Cardiac muscle cell (in vitro differentiated cells and primary cell): ENCODE measurements at regions not wholly inside any gene's neighbourhood (a gene's known extent, or its start where the extent isn't known, plus 50 kb on each side); places are given as distances from the start of the nearest gene placed in this dataset.

Experiments used
- DNase-seq, 2 donors: peaks; one replicate each; pipeline versions ENCODE4 v3.0.0 to v3.0.0-alpha.2; 2010 to 2017; ENCODE audit warnings: low read depth in 1 of 2, low spot score in 1 of 2
- H3K27ac ChIP-seq: fragments of 200-600 bp; sonication (generic); 2 replicates; pipeline ENCODE4 v1.5.1; 2016
- H3K27me3 ChIP-seq: fragments of 200-600 bp; sonication (generic); 2 replicates; pipeline ENCODE4 v1.6.0; 2016; ENCODE audit warnings: control low read depth
- H3K36me3 ChIP-seq: fragments of 200-600 bp; sonication (generic); 2 replicates; pipeline ENCODE4 v1.5.1; 2016; ENCODE audit warnings: control low read depth
- H3K4me1 ChIP-seq: fragments of 200-600 bp; sonication (generic); 2 replicates; pipeline ENCODE4 v1.8.1; 2017; ENCODE audit warnings: low read depth, mild to moderate bottlenecking, mixed run types
- H3K4me3 ChIP-seq: fragments of 200-600 bp; sonication (generic); 2 replicates; pipeline ENCODE4 v1.5.1; 2016; ENCODE audit warnings: mild to moderate bottlenecking
- H3K9me3 ChIP-seq: fragments of 200-600 bp; sonication (generic); 2 replicates; pipeline ENCODE4 v1.5.1; 2017; ENCODE audit warnings: low read depth, mild to moderate bottlenecking, control low read depth
- CTCF ChIP-seq: IDR thresholded peaks from 2 replicates; pipeline ENCODE4 v1.5.1; 2012; ENCODE audit warnings: low read depth, mild to moderate bottlenecking, low read length

DNA sequence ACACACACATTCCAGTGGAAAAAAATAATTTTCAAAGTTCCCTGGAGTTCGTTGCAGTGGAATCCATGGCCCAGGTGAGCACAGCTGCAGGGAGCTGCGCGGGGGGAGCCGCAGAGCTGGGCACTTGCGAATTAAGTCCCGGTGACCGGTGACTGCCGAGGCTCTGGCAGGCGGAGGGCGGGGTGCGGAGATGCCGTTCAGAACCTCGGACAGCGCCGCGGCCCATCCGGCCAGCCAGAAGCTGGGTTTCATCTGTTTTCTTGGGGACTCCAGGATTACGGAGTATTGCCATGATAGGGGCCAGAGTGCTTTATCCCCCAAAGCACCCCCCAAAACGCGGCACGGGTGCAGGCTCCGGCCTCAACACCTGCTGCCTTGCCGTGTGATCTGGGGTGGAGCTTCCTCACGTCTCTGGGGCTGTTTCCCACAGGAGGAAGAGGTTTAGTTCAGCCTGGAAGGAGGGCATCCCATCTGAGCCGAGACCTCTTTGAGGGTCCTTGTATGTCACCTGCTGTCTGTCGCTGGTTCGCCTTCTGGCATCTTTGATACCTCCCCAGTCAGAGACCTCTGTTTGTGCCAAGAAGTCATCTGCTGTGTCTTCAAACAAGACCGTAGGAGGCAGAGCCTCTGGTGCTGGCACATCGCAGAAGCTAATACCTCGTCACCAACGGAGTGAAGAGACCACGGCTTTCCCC lies 99.4 kb downstream of the YTHDF1 start:
- Histone ChIP-seq H3K4me3 (no peak overlapping the region), H3K27me3 (peaks cover 34% of the 10 kb centered on the region), H3K9me3 (no peaks in the 10 kb centered on the region), H3K27ac (no peak overlapping the region), H3K36me3 (no peaks in the 10 kb centered on the region), H3K4me1 (no peaks in the 10 kb centered on the region)
- DNase-seq = peak; percentile 35 to 74
- no peak for TF ChIP-seq CTCF

- no peak overlapping the region for H3K4me3 ChIP-seq
- DNase-seq = no peak
- peaks cover 34% of the 10 kb centered on the region for H3K27me3 ChIP-seq
- H3K36me3 ChIP-seq = no peaks in the 10 kb centered on the region
- no peaks in the 10 kb centered on the region for H3K4me1 ChIP-seq
- H3K27ac ChIP-seq = no peak overlapping the region
- no peak for TF ChIP-seq CTCF
- H3K9me3 ChIP-seq = no peaks in the 10 kb centered on the region
Measured at GRCh38 chr20:63115651-63116411, 100.1 kb downstream of the YTHDF1 start.

DNA sequence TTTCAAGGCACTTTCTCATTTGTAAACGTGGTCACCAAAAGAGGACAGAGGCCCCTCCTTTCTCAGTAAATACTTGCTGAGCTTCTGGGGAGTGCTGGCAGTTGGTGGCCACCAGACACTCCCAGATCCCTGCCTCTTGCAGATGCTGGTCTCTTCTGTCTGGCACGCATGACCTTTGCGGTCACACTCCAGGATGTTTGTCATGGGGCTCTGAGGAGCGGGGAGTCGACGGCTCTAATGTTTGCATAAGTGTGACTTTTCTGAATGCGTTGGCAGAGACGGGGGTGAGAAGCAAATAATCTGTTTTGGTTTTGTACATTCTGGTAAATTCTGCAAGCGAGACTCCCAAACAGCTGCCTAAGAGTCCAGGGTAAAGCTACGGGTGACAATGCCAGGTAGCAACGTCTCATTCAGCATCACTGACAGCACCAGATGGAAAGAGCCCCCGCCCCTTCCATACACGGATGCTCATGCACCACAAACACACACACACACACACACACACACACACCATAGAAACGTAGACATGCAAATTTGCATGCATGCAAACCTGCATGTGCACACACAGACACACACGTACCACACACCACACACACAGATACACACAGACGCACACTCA lies 101.1 kb downstream of the YTHDF1 start:
- TF ChIP-seq CTCF = no peak
- H3K27me3 ChIP-seq = peaks cover 34% of the 10 kb centered on the region

DNA sequence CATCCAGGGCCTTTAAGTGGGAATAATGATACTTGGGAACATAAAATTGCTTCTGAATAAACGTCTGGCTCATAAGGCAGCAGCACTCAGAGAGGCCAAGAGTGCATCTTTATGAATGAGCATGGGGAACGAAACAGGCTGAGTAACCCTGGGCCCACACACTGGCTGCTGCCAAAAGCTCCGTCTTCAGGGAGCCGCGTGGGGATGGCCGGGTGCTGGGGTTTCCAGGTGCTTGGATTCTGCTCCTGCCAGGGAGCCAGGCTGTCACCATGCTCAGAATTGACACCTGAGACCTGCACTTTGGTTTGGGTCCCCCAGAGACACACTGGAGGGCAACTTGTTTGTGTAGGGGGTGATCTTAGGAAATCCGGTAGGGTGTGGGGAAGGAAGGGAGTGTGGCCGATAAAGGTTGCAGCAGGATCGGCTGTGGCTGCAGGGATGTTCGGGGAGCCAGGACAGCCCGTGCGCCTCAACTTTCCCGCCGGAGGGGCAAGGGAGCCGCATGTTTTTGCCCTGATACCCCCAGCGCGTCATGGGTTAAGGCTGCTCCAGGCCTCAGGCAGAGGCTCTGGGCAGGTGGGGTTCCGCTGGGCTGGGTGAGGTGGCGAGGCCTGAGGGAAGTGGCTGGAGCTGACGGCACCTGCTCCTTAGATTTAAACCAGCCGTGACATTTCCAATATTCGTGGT lies 101.8 kb downstream of the YTHDF1 start:
- DNase-seq = no peak
- Histone ChIP-seq H3K36me3 (no peaks in the 10 kb centered on the region), H3K27me3 (peaks cover 30% of the 10 kb centered on the region), H3K27ac (no peak overlapping the region), H3K4me1 (no peaks in the 10 kb centered on the region), H3K9me3 (no peaks in the 10 kb centered on the region), H3K4me3 (no peak overlapping the region)
- TF ChIP-seq CTCF = no peak

More for the DNA sequence above, 101.1 kb downstream of the YTHDF1 start:
- no peak overlapping the region for H3K27ac ChIP-seq
- no peak for DNase-seq
- H3K9me3 ChIP-seq = no peaks in the 10 kb centered on the region
- H3K36me3 ChIP-seq = no peaks in the 10 kb centered on the region
- H3K4me1 ChIP-seq = no peaks in the 10 kb centered on the region
- no peak overlapping the region for H3K4me3 ChIP-seq

DNA sequence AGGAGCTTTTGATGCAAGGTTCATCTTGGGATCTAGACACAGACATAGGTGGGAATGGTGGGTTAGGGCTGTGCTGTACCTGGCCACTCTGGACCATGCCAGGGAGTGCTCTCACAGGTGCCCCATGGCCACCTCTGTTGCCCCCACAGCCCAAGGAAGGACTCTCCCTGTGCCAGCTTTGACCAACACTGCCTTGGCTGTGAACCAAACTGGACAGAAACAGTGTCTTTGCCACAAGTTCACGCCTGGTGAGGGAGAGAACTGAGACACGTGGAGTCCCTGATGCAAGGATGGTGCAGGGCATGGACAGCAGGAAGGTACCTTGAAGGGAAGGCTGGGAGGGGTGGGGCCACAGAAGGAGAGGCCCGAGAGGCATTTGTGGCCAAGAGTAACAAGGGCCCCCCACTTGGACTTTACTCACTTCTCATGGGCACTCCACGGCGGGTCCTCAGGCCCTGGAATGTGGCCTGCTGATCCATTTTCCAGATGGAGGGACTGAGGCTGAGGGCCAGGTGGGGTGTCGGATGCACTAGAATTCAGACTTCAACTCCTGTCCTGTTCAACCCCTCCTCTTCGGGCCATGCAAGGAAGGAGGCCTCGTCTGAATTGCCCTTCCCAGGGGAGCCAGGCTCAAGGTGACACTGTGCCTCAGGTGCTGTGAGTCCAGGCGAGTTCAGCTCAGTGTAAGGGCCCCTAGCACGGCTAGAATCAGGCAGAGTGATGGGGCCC lies 103.3 kb downstream of the YTHDF1 start:
- Histone ChIP-seq H3K27ac (no peak overlapping the region), H3K9me3 (no peaks in the 10 kb centered on the region), H3K36me3 (no peaks in the 10 kb centered on the region), H3K4me3 (no peak overlapping the region), H3K4me1 (no peaks in the 10 kb centered on the region), H3K27me3 (peaks cover 30% of the 10 kb centered on the region)
- TF ChIP-seq CTCF = no peak
- no peak for DNase-seq
